ENCODE measurements at regions not wholly inside any gene's neighbourhood (a gene's known extent, or its start where the extent isn't known, plus 50 kb on each side); places are given as distances from the start of the nearest gene placed in this dataset.

DNA sequence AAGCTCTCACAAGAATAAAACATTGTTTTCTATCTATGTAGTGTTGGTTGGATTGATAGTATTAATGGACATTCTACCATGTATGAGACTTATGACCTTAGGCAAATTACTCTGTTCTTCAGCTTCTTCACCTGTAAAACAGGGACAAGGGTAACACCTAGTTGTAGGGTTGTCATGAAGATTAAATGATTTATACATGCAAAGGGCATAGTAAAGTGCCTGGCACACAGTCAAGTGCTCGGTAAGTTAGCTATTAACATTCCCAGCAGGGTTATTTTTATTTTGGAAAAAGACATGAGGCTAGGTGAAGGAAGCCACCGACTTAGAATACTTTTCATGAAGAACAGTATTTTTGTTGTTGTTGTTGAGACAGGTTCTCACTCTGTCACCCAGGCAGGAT is 71.2 kb upstream of the PLXNC1 start:
- no peaks in the 10 kb centered on the region for H3K79me2 ChIP-seq (ENCODE audit: insufficient read depth, low read length)
- no peaks in the 10 kb centered on the region for H3K79me1 ChIP-seq (ENCODE audit: insufficient read depth, low read depth, low read length, poor library complexity, severe bottlenecking)
- no CpG with 5 or more reads among the region's 2 CpGs for WGBS (ENCODE audit: extremely low coverage, insufficient read length, low lambda C conversion rate)
- H2BK20ac ChIP-seq (ENCODE audit: low read depth, low read length, poor library complexity, severe bottlenecking): no peak overlapping the region
- H3K18ac ChIP-seq (ENCODE audit: insufficient read length, low read depth, low read length): no peak overlapping the region
- peaks cover 3% of the 10 kb centered on the region; the same call in 1 of the 2 replicates for H3K27me3 Mint-ChIP-seq (ENCODE audit: low read depth)
- H2AK5ac ChIP-seq (ENCODE audit: insufficient read length, low read length): no peak overlapping the region
- no peak for DNase-seq
- H4K91ac ChIP-seq (ENCODE audit: insufficient read length, low read depth, low read length): no peak overlapping the region
- H2AFZ ChIP-seq (ENCODE audit: low read length): no peak overlapping the region
- H3K4ac ChIP-seq (ENCODE audit: low read depth, low read length): no peak overlapping the region
- H3K9me3 ChIP-seq (ENCODE audit: control insufficient read depth, low read depth, low read length): no peaks in the 10 kb centered on the region
- H3K14ac ChIP-seq (ENCODE audit: insufficient read depth, low read length): no peak overlapping the region
- H3K36me3 Mint-ChIP-seq (ENCODE audit: insufficient read depth in 1 of 3, low read depth in 3 of 3): no peaks in the 10 kb centered on the region
- H4K5ac ChIP-seq (ENCODE audit: insufficient read length, low read depth, low read length): no peak overlapping the region
- no peak for TF ChIP-seq CTCF (conservative IDR thresholded peaks at IDR 0.05)
- no peaks in the 10 kb centered on the region for H3K9me3 Mint-ChIP-seq
- H2BK12ac ChIP-seq (ENCODE audit: insufficient read length, low read depth, low read length): no peak overlapping the region
- no peak overlapping the region for H3K4me2 ChIP-seq (ENCODE audit: insufficient read depth, insufficient read length, low read length)
- no peak overlapping the region for H3T11ph ChIP-seq (ENCODE audit: low read length)
- no peak overlapping the region for H4K8ac ChIP-seq (replicated peaks; ENCODE audit: insufficient read length, low read depth, low read length)
- H2BK15ac ChIP-seq (ENCODE audit: low read depth, low read length): no peak overlapping the region
- no peaks in the 10 kb centered on the region for H3K27me3 ChIP-seq (ENCODE audit: insufficient read depth, low read length)
- no peak overlapping the region for H3K27ac Mint-ChIP-seq
- no peaks in the 10 kb centered on the region for H3K4me1 ChIP-seq (ENCODE audit: insufficient read depth, low read length)
- H2BK5ac ChIP-seq (ENCODE audit: insufficient read length, low read length): no peak overlapping the region
- no peak overlapping the region for H3K56ac ChIP-seq (ENCODE audit: insufficient read length, low read depth, low read length)
- H3K9ac ChIP-seq (ENCODE audit: extremely low read depth, insufficient read length, low read length): no peak overlapping the region
- H4K20me1 ChIP-seq (ENCODE audit: control insufficient read depth, insufficient read depth, insufficient read length): no peaks in the 10 kb centered on the region
- no peak overlapping the region for H3K23ac ChIP-seq (ENCODE audit: insufficient read length, low read depth, low read length)
- H3K4me1 Mint-ChIP-seq: peaks cover 15 to 25% of the 10 kb centered on the region in 2 experiments
- H3K4me3 Mint-ChIP-seq: no peak overlapping the region
- H3K23me2 ChIP-seq (ENCODE audit: insufficient read length, low read depth, low read length, poor library complexity, severe bottlenecking): no peaks in the 10 kb centered on the region
- no peak overlapping the region for H3K27ac ChIP-seq (ENCODE audit: insufficient read length, low read depth, low read length)
- H2BK120ac ChIP-seq (ENCODE audit: low read depth, low read length, poor library complexity, severe bottlenecking): no peak overlapping the region

Measured in H9 (cell line).